ENCODE measurements at regions not wholly inside any gene's neighbourhood (a gene's known extent, or its start where the extent isn't known, plus 50 kb on each side); places are given as distances from the start of the nearest gene placed in this dataset.
"Not testable (repeated sequence)": the region's sequence is repeated elsewhere in the genome, so short reads cannot be mapped to it uniquely, and the experiment has no call there.

DNA sequence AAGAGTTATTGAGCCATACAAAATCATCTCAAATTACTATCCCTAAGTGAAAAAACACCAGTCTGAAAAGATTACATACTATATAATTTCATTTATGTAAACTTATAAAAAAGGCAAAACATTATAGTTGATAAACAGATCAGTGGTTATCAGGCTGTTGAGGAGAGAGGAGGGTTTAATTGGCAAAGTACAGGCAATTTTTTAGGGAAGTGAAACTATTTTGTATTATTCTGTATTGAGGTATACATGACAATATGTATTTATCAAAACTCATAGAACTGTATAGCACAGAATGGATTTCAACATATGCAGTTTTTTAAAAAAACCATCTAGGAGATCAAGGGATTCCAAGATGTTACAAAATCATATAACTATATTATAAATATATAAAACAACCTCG lies 403.7 kb downstream of the LTN1 start:
- DNase-seq (ENCODE audit: low read depth): no peak

DNA sequence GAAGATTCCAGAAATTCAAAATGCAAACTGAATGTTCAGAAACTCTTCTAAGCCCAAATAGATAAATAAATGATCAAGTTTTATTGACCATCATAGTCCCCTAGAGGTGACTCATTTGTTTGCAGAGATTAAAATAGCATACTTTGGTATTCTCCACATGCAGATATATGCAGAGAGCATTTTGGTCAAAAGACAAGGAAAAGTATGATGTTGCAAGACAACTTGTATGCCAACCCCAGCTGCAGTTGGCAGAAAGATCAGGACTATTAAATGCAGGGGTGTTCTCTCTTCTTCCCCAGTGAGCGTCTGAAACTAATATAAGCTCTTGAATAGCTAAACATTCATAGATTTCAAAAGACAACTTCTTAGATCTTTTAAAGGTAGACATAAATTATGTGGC lies 404.9 kb downstream of the LTN1 start:
- DNase-seq (ENCODE audit: low read depth): no peak

DNA sequence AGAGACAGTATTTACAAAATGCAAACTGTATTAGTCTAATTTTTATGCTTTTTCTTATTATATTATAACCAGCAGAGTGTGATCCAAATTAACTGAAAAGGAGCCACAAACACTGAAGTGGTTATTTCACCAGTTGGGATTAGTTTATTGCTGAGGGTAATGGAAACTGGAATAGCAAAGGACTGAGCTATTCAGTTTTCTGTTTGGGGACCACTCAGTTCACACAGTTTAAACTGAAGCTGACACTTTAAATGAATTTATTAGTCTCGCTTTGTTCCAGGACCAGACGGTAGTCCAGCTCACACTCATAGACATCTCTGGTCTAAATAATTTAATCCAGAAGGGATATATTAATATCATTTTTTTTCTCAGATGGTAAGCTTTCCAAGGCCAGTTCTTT lies 410.7 kb downstream of the LTN1 start:
- DNase-seq (ENCODE audit: low read depth): no peak

DNA sequence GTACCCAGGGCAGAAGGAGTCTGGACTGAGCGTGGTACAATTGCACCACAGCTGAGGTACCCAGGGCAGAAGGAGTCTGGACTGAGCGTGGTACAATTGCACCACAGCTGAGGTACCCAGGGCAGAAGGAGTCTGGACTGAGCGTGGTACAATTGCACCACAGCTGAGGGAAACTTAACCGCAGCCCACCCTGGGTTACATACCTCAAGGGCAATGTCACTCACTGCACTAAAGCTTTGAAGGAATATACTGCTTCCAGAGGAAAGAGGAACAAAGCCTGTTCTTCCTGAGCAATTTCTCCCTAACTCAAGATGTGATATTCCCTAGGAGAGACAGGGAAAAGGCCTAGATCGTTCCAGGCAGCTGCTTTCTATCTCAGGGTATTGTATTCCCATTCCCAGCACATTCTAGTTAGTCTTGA lies 411.4 kb downstream of the LTN1 start:
- DNase-seq (ENCODE audit: low read depth): not testable (repeated sequence)

DNA sequence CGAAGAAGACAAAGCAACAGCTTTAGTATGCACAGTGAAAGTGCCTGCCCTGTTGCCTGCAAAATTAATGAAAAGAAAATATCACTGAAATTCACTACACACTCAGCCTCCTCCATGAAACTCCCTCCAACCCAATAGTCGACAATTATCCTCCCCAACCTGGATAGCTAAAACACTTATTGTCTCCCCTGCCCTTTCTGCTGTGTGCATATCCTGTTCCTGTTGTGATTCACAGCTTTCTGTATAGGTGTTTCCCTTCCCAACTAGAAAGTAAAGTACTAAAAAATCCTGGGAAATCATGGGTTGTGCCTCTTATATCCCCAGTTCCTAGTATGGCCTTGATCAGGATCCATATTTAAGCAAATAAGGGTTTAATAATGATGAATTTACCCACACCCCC lies 412.1 kb downstream of the LTN1 start:
- DNase-seq (ENCODE audit: low read depth): no peak

DNA sequence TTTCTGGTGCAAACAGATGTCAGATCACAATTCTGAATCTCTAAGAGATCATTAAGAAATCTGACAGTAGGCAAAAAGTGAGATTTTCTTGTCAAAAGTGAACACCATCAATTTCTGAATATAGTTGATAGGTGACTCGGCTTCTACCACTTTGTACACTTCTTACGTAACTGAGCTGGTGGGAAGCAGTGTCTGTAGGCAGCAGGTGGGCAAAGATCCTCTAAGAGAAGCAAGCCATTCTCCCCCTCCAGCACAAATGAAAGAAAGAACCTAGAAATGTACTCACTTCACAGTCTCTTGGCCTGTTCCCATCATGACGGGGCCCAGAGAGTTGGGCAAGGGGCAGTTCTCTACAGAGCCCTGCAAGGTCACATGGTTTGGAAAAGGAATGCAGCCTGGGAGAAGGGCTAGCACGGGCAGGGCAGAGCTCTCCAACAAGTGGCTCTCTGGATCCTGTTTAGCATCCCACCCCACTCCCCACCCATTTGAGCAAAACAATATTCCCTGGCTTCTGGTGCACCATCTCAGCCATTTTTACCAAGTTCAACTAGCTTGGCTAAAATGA lies 412.6 kb downstream of the LTN1 start:
- no peak for DNase-seq (ENCODE audit: low read depth)

DNA sequence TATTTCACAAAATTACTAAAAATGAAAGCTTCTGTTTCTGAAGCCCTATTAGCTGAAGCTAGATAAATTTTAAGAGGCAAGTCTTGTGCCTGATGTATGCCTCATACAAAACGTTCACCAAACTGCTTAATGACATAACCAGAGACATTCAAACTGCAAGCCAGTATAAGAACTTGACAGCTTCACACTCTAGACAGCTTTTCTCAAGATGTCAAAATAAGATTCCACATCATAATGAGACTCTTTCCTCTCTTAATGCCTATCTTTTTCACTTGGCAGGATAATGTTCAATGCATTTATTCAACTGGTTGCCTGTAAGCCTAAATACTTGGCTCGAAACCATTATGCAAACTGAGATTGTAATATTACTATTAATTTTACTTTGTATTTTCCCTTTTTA lies 424.0 kb downstream of the LTN1 start:
- DNase-seq (ENCODE audit: low read depth): no peak

DNA sequence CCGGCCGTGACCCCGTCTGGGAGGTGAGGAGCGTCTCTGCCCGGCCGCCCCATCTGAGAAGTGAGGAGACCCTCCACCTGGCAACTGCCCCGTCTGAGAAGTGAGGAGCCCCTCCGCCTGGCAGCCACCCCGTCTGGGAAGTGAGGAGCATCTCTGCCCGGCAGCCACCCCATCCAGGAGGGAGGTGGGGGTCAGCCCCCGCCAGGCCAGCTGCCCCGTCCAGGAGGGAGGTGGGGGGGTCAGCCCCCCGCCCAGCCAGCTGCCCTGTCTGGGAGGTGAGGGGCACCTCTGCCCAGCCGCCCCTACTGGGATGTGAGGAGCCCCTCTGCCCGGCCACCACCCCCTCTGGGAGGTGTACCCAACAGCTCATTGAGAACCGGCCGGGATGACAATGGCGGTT lies 428.7 kb downstream of the LTN1 start:
- not testable (repeated sequence) for DNase-seq (ENCODE audit: low read depth)

DNA sequence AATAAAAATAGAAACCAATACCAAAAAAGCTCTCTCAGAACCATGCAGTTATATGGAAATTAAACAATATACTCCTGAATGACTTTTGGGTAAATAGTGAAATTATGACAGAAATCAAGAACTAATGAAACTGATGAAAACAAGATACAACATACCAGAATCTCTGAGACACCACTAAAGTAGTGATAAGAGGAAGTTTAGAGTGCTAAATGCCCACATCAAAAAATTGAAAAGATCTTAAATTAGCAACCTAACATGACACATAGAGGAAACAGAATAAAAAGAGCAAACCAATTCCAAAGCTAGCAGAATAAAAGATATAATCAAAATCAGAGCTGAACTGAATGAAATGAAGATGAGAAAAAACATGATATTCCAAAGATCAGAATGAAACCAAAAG lies 430.9 kb downstream of the LTN1 start:
- no peak for DNase-seq (ENCODE audit: low read depth)

DNA sequence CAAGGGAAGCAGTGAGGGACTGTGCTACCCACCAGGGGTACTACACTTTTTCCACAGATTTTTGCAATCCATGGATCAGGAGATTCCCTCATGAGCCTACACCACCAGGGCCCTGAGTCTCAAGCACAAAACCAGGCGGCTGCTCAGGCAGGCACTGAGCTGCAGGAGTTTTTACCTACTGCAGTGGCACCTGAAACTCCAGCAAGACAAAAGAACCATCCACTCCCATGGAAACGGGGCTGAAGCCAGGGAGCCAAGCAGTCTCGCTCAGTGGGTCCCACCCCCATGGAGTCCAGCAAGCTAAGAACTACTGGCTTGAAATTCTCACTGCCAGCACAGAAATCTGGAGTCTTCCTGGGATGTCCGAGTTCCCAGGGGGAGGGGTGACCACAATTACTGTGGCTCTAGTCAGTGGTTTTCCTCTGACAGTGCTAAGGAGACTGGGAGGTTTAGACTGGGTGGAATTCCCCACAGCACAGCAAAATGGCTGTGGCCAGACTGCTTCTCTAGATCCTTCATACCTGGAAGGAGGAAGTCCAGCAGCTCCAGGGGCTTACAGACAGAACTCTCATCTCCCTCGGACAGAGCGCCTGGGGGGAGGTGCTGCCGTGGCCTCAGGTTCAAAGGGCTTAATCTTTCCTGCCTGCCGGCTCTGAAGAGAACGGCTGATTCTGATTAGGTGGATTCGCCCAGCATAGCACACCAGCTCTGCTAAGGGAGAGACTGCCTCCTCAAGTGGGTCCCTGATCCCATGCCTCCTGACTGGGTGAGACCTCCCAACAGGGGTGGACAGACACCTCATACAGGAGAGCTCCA lies 437.8 kb downstream of the LTN1 start:
- no peak for DNase-seq (ENCODE audit: low read depth)

DNA sequence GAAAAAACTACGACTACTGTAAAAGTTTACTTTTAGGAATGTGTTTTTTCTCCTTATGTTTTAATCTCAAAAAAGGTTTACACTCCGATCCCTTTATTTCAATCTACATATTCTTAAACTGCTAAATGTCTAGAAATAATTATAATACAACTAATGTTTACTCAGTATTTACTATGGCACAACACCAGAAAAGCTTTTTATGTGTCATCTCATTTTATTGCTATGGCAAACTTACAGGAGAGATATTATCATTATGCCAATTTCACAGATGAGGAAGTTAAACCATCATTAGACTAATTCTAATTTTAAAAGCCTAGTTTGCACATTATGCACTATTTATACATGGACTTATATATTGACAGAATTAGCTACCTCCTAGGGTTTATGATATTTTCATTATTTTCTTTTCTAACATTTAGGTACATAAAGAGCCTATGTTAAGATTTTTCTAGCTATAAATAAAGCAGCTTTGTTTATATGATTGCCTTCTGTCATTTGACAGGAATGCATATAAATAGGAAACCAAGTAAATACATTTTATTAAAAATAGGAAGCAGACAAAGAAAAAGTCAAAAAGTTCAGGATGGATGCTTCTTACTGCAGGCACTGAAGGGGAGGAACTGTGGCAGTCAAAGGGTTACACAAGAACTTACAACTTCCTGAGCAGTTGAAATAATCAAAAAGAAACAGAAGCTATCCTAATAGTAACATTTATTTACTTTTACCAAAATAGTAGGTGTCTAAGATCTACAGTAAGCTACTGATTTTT lies 442.4 kb downstream of the LTN1 start:
- no peak for DNase-seq (ENCODE audit: low read depth)

DNA sequence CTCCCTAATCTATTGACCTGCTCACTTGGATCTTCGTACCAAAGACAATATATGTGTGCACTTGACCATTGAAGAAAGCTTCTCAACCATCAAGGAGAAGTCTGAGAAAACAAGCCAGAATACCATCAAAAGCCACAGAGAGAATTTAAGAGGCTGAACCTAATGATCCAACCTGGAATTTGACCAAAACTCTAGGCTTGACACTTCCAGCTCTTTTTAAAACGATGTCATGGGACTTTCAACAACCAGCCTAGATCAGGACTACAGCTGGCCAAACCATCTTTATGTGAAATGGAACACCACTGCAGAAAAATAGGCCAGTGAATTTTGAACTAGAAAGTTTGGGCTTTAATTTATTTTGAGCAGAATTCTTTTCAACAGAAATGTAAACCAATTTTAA lies 444.4 kb downstream of the LTN1 start:
- DNase-seq (ENCODE audit: low read depth): no peak

DNA sequence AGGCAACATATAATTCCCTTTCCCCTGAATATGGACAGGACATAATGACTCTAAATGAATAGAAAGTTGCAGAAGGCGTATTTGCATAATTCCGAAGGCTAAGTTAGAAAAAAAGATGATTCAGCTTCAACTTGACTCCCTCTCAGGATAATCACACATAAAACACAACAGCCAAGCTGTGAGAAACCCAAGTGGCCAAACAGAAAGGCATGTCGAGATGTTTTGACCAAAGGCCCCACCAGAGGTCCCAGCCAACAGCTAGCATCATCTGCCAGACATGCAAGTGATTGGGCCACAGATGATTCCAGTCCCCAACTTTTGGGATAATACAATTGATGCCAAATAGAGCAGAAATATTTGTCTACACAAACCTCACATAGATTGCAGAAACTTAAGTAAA lies 444.9 kb downstream of the LTN1 start:
- no peak for DNase-seq (ENCODE audit: low read depth)

DNA sequence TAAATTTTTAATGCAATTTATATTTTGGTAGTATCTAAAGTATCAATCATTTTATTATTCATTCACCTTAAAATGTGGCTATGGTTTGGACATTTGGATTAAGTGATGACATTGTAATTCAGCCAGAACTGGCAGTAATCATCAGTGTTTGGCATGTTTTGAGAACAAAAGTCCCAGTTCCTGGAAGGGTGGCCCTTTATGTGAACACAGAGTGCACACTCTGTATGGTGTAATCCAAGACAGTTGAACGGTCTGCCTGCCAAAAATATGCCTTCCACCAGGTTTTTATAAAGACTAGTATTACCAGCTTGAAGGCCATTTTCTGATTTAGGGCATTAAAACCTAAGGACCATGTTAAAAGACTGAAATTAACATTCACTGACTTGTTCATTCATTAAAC lies 448.7 kb downstream of the LTN1 start:
- no peak for DNase-seq (ENCODE audit: low read depth)

DNA sequence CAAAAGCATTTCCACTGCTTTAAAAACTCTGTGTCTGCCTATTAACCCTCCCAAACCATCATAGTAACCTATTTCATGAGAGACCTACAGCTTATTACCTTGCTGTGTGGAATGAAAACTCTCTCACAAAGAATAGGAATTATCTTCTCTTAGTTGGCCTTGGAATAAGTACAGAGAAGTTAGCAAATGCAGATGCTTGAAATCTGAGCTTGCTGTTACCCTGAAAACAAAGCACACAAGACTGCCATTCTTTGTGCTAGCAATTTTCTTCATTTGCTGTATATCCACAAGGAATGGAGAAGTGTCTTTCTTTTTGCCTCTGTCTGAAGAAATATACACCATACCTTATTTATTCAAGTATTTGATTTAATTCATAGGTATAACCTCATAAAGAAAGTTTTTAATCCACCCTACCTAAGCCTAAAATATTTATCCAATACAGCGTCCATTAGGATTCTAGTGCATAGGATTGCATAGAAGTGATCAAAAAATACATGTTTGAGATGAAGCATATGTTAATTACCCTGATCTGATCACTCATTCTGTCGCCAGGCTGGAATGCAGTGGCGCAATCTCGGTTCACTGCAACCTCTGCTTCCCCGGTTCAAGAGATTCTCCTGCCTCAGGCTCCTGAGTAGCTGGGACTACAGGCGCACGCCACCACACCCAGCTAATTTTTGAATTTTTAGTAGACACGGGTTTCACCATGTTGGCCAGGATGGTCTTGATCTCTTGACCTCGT lies 451.1 kb downstream of the LTN1 start:
- DNase-seq (ENCODE audit: low read depth): no peak

DNA sequence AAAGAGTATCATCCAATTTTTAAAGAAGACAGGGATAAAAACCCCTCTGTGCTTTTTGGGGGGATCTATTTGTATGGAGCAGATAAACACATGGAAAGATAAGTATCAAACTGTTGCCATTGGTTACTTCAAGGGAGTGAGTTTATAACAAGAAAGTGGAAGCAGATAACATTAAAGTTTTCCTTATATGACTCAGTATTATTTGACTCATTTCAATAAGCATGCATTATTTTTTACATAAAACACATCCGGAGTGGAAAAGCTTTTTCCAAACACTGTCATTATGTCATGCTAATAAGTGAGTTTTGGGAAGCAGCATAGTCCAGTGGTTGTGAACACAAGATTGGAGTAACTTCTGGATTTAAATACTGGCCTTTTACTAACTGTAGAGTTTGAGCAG lies 452.2 kb downstream of the LTN1 start:
- DNase-seq (ENCODE audit: low read depth): no peak

DNA sequence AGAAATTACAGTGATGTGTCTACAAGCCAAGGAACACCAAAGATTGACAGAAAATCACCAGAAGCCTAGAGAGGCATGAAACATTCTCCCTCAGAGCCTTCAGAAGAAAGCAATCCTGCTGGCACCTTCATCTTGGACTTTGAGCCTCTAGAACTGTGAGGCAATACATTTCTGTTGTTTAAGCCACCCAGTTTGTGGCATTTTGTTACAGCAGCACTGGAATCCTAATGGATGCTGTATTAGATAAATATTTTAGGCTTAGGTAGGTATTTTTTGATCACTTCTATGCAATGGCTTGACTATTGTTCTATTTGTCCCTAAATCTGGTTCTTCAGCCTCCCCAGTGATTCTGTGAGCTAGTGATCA lies 453.1 kb downstream of the LTN1 start:
- DNase-seq (ENCODE audit: low read depth): no peak

DNA sequence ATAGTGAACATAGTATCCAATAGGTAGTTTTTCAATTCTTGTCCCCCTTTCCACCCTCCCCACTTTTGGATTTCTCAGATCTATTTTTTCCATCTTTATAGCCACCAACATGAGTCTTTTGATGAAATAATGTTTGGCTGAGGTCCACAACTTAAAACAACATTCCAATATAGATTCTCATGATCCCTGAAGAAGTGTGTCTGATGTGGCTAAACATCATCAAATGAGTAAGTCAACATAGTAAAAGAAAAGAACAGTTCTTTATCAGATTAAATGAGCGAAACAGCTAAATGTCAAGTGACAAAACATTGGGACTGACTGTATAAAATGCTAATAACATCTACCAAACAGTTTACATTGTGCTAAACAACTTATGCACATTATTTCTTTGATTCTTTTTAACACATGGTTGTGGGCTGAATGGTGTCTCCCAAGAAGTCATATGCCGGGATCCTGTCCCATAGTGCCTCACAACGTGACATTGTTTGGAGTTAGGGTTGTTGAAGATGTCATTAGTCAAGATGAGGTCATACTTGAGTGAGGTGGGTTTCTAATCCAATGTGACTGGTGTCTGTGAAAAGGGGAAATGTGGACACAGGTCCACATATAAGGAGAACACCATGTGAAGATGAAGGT lies 453.6 kb downstream of the LTN1 start:
- DNase-seq (ENCODE audit: low read depth): no peak

DNA sequence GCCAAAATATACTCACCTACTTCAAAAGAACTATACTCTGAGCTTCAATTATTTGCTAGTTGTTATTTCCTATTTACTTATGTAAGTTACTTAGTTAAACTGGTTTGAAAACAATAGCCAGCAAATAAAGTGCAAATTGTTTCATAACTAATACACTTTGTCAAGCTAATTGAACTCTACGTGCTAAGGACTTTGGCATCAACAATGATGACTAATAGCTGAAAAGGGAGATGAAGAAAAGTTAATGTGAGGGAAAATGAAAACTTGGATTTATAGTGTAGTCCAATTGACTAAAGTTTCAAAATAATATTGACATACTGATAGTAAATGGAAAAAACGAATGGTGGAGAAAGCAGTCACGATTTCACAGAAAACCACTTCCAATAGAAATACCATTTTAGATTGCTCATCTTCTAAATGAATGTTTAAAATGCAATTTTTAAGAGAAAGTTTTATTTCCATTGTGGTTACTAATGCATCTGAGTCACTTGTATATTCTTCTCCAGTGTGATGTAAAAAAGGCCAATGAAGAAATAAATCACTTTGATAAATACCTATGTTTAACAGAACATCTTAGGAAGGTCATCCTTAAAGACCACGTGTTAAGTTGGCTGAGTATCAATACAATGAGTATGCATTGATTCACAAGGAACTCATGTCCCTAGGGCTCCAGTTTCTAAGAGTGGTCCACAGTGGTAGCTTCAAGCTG lies 455.2 kb downstream of the LTN1 start:
- DNase-seq (ENCODE audit: low read depth): no peak

DNA sequence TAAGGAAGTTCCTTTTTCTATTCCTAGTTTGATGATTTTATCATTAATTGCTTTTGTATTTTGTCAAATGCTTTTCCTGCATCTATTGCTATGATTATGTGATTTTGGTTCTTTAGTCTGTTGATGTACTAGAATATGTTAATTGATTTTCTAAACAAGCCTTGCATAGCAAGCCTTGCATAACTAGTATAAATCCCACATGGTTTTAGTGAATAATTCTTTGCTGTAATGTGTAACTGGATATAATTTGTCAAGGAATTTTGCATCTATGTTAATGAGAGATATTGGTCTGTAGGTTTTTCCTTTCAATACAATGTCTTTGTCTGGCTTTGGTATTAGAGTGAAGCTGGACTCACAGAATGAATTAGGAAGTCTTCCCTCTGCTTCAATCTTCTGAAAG lies 460.2 kb downstream of the LTN1 start:
- no peak for DNase-seq (ENCODE audit: low read depth)

DNA sequence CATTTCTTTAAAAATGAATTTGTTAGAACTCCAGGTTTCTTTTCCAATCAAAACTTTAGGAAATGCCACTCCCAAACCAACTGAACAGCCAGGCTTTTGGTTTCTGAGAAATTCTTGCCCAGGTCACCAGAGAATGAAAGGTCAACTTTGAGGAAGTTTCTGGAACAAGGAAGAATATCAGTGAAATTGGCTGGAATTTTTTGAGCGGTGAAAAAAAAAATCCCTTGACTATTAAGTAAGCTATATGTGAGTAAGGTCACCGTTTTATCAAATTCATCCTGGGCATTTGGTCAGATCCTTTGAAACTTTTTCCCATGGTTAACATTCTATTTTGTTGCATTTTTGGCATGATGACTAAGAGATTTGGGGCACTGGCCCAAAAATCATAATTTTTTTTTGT lies 469.3 kb downstream of the LTN1 start:
- DNase-seq (ENCODE audit: low read depth): no peak

Measured in activated T-cell treated with anti-CD3 and anti-CD28 coated beads for 1 hour (primary cell).